HG03439 (cell line): ENCODE measurements at regions not wholly inside any gene's neighbourhood (a gene's known extent, or its start where the extent isn't known, plus 50 kb on each side); places are given as distances from the start of the nearest gene placed in this dataset.

ENCODE experiments used
- ATAC-seq: cut with Tn5 transposase; IDR thresholded peaks from one replicate; pipeline ENCODE4 v1.9.1; 2021; ENCODE audit warnings: mild to moderate bottlenecking, moderate library complexity; ENCODE audit not compliant: unreplicated experiment

DNA sequence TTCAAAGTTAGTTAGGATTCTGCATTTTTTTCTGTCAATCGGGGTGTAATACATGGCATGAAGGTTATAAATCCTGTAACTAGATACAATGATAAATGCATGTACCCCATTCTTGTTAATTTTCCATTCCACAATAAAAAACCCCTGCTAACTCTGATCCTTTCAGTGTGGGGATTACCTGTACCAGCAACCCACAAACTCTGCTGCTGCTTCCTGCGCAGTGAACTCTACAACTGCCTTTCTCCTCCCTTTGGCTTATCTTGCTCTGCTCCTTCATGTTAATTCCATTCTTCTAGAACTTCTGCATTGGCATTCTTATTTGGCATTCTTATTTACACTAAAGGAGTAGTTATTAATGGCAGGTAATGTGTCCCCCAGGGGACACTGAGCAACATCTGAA is 273.1 kb downstream of the KLF12 start:
- no peak for ATAC-seq

DNA sequence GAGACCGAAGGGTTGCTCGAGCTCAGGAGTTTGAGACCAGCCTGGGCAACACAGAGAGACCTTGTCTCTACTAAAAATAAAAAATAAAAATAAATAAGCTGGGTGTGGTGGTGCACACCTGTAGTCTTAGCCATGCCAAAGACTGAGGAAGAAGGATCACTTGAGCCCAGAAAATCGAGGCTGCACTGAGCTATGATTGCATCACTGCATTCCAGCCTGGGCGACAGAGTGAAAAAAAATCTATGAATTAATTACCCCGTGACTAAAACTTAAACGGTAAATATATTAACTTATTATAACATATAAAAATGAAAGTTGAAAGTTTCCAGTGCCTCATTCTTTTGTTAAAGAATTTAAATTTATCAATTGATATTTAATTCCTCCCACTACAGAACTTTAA is 273.7 kb downstream of the KLF12 start:
- ATAC-seq, result no peak

DNA sequence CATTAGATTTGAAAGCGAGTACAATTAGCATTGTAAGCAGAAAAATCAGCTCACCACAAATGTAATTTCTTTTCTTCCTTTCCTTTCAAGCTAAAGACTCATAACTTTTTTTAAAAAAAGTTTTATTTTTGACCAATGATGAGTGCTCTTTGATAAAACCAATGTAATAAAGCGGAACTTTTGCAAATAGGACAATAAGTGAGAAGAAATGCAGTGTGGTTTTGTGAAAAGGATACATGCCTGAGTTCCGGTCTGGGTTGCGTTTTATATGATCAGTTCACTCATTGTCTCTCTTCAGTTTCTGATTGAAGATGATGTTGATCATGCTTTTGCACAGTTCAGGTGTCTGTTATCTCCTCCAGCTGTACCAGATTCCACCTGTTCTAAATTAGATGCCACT is 274.4 kb downstream of the KLF12 start:
- ATAC-seq, result no peak

DNA sequence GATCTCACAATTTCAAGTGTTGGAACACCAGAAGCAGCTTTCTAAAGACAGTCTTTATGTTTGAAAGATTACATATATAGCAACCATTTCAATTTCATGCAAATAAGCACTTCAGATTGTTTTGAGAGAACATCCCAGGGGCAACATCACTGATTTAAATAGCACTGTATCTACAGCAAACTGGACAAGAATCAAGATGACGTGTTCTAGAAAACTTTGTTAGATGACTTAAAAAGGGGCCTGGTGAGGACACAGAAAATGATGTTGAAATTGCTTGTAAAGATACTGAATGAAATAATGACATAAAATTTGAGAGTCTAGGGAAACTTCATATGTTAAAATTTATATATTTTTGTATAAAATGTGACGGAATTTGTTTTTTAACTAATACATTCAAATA is 277.1 kb downstream of the KLF12 start:
- ATAC-seq, result no peak

DNA sequence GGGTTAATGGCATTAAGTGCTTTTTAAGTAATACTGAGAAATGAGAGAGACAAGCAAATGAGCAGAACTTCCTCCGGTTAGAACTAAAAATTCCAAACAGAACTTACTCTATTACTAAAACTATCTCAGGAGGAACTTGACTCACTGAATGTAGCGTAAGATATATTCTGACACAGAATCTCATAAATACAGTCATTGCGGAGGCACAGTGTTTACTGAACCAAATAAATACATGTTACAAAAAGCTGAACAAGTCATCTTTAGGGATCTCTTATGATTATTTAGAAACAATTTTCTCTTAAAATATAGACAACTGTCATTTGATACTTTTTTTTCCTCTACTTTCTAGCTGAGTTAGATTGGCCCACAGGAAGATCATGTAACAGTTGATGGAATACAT is 283.1 kb downstream of the KLF12 start:
- ATAC-seq, result no peak

DNA sequence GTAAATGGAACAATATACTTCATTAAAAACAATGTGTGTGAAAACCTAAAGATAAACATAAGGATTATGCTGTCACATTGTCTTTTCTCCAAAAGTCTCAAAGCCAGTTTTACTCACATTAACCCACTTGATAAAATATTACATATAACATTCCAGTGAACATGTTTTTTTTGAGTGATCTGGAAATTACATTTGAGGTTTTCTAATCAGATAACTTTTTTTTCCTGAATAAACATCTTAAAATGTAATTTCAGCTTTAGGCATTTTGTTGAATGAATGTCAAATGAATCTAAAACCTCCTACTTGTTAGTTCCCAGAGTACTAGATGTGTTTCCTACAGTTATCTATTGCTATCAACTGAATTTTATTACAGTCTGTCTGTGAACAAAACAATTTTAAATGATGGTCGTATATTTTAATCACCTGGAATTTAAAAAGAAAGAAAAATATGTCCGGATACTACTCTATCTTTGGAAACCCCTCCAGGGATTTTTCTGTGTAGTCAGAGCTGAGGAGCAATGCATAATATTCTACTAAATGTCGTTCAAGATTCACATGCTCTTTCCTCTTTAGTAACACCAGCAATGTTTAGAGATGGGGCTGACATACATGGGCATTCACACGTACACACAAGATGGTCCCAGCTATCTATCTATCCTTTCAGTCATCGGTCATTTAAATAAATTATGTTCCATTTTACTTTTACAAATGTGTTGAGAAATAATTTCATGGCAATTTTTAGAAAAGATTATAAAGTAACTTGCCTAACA is 283.9 kb downstream of the KLF12 start:
- no peak for ATAC-seq

DNA sequence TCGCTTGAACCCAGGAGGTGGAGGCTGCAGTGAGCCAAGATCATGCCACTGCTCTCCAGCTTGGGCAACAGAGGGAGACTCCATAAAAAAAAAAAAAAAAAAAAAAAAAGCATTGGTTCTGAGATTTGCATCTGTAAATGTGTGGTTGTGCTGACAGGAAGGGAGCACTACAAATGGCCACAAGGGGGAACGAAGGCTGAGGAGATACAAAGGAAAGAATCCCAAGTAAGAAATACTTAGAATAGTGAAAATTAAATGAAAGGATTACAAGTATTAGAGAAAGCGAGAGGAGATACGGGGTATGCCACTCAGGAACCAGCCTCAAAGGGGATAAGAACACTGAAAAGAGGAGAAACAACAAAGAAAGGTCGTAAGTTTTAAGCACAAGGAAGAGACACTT is 284.9 kb downstream of the KLF12 start:
- ATAC-seq, result no peak

DNA sequence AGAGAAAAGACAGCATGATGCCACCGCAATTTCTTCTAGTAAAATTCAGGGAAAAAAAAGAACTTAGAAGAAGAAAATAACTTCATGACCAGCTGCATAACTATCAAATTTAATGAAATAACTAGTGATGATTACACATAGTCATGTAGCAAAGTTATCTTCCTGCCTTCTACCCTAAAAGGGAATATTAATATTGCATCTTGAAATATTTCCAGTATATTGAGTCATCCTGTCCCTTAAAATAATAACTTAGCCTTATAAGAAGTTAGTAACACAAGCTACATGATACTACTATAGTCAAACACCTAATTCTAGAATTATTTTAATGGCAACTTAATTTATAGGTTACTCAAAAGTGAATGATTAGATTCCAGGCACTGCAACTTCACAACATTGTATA is 289.2 kb downstream of the KLF12 start:
- no peak for ATAC-seq

DNA sequence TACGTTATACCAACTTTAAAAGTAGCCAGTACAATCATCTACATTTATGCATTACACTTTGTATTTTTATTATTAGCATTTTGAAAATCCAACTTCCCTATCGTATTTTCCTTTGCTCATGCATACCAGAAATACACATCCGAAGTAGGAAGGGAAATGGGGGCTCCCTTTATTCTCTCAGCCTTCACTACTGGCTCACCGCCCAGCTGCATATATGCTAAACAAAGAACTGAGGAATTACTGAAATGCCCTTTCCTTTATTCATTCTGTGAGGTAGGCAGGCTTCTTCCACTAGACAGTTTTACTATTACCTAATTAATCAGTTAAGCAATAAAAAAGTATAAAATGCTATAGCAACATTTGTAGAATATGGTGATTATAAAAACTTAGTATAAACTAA is 291.6 kb downstream of the KLF12 start:
- ATAC-seq, result no peak

DNA sequence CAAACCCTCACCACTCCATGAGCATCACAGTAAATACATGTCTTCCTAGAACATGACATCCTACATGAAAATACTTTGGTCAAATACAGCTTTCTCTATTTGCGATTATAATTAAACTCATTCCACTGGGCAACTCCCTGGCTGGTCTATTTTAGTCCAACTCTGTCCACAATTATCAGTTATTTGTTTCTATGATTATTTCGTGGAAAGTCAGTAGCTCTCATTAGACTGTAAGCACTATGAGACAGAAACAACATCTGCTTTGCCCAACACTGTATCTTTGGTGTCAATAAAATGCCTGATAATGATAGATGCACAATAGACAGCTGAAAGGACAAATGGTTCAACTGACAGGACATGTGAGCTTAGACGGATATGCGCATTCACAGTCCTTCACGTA is 292.0 kb downstream of the KLF12 start:
- ATAC-seq, result no peak

DNA sequence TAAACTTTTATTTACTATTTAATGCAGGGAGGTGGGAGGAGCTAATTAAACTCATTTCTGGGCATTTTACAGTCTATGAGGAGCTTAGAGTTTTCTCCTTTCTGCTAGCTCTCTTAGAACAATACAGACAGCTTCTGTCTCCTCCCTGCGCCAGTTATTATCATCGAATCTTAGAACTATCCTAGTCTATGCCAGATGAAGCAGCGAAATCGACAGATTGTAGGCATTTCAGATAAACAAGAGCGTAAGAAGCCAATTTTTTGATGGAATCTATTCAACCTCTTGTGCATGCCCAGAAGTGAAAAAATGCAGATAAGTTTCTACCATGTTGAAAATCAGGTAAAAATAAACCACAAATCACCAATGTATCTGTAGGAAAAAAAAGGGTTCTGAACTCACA is 297.1 kb downstream of the KLF12 start:
- ATAC-seq, result no peak

DNA sequence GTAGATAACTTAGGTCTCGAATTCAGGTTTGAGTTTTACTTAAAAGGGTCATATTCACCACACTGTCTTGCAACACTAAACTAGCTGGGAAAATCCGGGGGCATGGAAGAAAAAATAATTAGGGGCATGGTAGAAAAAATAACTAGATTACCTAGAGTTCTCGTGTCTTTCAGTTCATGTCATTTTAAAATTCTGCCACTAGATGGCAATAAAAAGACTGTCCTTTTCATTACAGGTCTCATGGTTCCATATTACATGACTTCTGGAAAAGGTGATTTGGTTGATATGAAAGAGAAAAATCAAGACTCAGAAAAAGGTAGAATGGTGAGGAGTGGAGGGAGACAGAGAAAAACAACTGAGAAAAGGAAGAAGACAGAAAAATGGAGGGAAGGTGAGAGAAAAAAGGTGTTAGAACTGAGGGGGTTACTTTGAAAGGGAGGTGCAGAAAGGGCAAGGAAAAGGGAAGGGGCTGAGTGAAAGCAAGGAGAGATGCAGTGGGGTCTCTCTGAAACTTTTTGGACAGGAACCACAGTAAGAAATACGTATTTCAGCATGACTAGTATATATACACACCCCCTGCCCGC is 299.0 kb downstream of the KLF12 start:
- ATAC-seq, result peak; percentile 72

DNA sequence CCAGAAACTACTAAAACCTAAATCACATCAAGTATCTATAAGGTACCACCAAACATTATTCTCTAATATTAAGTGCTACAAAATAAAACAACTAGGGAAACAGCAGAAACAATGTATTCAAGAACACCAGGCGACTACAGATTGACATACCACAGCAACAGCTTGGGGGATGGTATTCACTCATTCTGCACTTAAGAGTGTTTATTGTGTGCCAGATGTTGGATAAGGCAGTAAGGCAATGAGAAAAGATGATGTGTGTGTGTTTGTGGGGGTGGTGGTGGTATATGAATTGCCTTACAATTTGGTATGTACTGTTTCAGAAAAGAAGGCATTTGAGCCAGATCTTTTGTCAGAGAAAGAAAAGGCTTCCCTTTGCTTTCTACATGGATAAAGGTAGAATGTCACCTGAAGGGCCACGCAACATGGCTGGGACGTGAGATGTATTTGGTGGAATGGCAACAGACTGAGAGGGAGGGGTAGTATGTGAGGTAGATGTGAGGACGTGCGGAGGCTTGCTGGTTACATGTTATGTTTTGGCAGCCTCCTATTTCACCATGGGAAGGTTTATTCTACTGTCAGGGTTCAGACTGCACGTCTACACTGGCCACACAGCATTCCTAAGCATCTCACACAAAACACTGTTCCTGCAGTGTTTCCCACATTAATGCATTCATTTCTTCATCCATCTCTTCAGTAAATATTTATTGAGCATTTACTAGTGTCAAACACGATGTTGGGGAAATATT is 300.7 kb downstream of the KLF12 start:
- ATAC-seq, result no peak

DNA sequence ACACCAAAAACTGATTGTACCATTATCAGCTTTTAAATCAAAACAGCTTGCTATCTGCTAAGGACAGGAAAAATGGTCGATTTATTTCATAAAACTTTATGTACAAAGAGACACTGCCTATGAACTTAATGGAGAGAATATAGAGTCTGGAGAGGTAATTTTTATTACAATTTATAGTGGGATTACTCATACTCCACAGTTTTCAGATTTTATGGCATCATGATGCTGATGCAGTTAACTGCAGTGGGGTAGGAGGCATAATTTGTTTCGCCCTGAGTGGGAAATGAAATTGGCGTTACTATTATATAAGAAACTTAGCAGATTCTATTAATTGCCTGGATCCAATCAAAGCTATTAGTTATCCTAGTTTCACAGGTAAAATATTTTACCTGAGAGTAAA is 301.4 kb downstream of the KLF12 start:
- no peak for ATAC-seq

DNA sequence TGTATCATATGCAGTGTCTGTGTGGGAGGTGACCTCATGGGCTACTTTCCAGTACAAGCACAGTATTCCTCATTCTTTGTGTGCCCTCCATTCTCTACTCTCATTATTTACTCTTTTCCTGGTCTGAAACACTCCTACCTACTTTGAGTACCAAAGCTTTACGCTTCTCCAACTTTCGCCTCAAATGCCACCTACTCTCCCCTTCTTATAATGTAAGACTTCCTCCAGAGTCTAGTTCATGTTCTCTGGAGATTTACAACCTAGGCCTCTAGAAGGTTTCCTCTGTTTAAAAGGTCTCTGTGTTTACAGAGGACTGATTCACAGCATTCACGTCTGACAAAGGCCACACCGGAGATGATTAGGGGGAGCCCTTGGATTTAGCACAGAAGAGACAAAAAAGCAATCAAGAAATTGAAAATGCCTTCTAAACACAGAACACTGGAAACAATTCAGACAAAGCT is 302.0 kb downstream of the KLF12 start:
- no peak for ATAC-seq

DNA sequence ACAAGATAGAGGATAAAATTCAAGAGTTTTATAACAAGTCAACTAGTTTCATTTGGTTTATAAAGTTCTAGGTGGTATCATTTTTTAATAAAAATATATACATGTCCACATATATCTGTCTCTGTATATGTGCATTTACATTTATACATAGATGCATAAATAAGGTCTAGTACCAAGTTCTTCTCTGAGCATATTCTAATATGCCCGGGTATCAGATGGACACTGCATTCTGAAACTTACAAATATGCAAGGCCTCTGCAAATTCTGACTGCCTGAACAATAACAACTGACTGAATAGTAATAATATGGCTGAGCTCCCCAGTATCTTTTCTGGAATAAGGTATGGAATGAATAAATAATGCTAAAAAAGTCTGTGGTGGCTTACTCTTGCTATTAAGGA is 304.8 kb downstream of the KLF12 start:
- ATAC-seq, result no peak

DNA sequence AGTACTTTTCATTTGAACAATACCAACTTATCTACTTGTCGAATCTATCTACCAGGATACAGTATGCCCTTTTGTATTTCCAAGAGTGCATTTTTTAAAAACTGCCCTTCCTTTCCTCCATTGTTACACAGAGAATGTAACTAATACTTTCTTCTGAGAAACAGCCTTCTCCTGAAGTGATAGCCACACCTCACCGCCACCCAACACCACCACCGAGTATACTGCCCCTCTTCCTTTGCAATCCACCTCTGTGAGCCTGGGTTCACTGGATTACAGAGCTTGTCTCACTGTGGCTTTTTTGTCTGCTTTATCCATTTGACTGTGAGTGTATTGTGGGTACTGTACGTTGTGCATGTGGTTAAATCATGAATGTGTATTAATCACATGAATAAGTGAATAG is 305.4 kb downstream of the KLF12 start:
- ATAC-seq, result no peak

DNA sequence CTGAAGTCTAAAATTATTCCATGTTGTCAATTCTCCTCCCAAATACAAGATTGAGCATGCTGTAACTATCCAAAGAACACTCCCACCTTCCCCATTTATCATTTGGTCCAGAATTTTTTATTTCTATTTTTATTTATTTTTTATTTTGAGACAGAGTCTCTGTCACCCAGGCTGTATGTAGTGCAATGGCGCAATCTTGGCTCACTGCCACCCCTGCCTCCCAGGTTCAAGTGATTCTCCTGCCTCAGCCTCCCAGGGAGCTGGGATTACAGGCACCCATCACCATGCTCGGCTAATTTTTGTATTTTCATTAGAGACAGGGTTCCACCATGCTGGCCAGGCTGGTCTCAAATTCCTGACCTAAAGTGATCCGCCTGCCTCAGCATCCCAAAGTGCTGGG is 306.8 kb downstream of the KLF12 start:
- ATAC-seq, result no peak

DNA sequence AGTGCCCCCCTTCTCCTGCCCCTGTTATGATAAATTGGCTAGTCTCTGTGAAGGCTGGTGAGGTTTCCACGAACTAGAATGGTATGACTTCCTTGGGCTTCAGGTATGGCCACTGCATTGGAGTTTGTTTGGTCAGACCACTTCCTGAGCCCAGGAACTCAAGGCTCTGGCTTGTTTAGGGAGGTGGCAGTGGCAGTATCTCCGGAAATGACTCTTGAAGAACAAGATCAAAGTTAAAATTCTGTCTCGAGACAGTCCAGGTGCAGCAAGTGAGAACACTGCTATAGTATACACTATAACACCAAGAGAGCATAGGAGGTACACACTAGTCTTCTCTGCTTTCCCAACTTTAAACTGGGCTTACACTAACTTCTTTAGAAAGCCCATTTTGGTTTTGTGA is 309.1 kb downstream of the KLF12 start:
- no peak for ATAC-seq

DNA sequence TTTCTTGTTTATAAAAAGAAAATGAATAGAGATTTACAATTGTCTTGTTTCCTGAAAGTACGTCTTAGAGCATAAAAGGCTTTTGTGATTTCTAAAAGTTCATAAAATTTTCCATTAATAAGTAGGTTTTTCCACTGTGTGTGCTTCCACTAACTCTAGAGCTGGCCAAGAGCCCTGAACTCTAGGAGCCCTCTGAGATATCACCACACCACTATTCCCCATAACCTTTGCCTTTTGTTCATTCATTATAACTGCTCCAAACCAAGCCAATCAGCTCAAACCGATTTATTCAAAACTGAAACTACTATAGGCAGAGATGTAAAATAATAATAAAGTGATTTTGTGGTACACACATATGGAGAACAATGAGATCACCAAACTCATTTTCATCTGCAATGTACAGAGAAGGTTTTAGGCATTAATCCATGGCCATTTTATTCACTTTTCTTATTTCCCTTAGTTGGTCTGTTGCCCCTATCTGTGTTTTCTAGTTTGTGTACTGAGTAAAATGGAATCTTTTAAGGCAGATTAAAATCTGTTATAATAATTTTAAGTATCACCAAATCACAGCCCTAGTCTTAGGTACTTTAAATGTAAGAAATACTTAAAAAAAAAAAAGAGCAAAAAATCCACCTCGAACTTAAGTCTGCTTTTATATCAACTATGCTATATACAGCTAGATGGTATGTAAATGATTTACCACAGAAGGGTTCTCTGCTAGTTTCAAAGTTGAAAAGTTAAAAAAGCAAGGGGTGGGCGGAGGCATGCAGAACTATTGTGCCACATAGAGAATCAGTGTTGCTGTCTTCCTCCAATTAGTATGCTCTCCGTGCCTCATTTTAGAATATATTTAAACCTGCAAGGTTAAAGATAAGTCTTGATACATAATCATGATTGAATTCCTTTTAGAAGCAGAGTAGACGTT is 311.3 kb downstream of the KLF12 start:
- peak; percentile 50 for ATAC-seq

DNA sequence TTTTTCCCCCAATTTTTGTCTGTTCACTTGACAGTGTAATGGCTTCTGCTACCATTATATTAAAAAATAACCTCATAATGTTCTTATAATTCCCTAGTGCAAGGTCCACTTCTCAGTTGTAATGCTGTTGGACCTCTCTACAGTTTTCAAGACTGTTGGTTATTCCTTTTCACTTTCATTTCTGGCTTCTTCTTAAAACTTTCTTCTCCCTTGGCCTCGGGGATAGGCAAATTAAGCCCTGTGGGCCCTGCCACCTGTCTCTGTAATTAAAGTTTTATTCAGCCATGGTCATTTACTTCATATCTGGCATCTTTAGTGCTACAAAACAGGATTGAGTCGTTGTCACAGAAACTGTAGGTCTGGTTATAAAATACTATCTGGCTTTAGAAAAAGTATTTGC is 313.5 kb downstream of the KLF12 start:
- no peak for ATAC-seq
